Upper lobe of right lung (tissue), 1 donor: ENCODE measurements at regions not wholly inside any gene's neighbourhood (a gene's known extent, or its start where the extent isn't known, plus 50 kb on each side); places are given as distances from the start of the nearest gene placed in this dataset.
"Not testable (repeated sequence)": the region's sequence is repeated elsewhere in the genome, so short reads cannot be mapped to it uniquely, and the experiment has no call there.

ENCODE experiments used
- ATAC-seq: fragments of 200-7000 bp; cut with Tn5 transposase; one replicate; pipeline ENCODE4 v1.9.1; 2020; ENCODE audit warnings: mild to moderate bottlenecking, moderate library complexity
- DNase-seq: peaks from one replicate; pipeline ENCODE4 v3.0.0-alpha.2; 2020
- H3K27ac ChIP-seq: fragments of 200-600 bp; one replicate; pipeline ENCODE4 v1.8.0; 2022
- H3K27me3 ChIP-seq: fragments of 200-600 bp; one replicate; pipeline ENCODE4 v1.8.0; 2022; ENCODE audit warnings: mild to moderate bottlenecking
- H3K36me3 ChIP-seq: fragments of 200-600 bp; one replicate; pipeline ENCODE4 v1.8.0; 2022
- H3K4me1 ChIP-seq: fragments of 200-600 bp; one replicate; pipeline ENCODE4 v1.8.0; 2022
- H3K4me3 ChIP-seq: fragments of 200-600 bp; one replicate; pipeline ENCODE4 v1.8.0; 2022; ENCODE audit warnings: mild to moderate bottlenecking
- H3K9me3 ChIP-seq: fragments of 200-600 bp; one replicate; pipeline ENCODE4 v1.8.0; 2022
- CTCF ChIP-seq: fragments of 200-600 bp; IDR thresholded peaks from one replicate; pipeline ENCODE4 v1.8.0; 2022; ENCODE audit warnings: antibody characterized with exemption
- intact Hi-C: fragments of 100-400 bp; cut with DNase I; formaldehyde crosslinking; loops from one replicate; pipeline ENCODE4 v1.11.0; 2022
- donor health status: DM: no; HTN: yes; CAD: no; lungs with severe emphysema.

- ATAC-seq = no peak
- intact Hi-C loops = no loop called here
- no peaks in the 10 kb centered on the region for H3K9me3 ChIP-seq
- no peak overlapping the region for H3K27ac ChIP-seq
- H3K36me3 ChIP-seq = no peaks in the 10 kb centered on the region
- H3K4me1 ChIP-seq = no peaks in the 10 kb centered on the region
- H3K4me3 ChIP-seq = no peak overlapping the region
- DNase-seq = no peak
- no peaks in the 10 kb centered on the region for H3K27me3 ChIP-seq
- TF ChIP-seq CTCF = no peak
Measured at GRCh38 chr6:133085896-133086295, 155.3 kb upstream of the EYA4 start.

DNA sequence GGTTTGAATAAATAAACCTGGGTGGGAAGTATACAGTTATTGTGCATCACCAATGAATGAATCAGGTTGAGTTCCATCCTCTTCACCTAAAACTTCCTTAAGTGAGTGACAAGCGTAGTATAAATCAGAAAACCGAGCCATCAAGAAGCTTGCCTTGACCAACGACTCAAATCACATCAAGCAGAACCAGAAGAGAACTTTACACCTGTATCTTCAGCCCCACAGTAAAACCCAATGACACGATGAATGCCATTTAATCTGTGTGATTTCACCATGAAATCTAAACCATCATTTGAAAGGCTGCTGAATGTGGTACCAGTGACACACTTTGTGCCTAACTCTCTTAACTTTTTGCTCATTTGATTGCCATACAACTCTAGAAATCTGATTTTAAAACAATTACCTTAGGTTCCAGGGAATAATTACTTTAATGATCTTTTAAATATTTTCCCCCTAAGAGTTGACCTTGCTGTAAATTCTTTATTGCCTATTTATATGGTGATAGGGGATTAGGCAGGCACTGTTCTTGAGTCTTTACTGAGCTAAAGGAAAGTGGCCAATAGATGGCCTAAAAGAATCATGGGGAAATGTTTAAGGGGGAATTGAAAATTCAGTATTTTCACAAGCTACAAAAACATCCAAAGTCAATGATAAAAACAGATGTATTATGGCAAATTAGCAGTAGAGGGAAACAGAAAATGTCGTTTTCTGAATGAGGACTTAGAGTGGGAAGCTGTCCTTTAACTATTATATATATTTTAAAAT is 152.0 kb upstream of the EYA4 start:
- Histone ChIP-seq H3K27ac (no peak overlapping the region), H3K36me3 (no peaks in the 10 kb centered on the region), H3K27me3 (no peaks in the 10 kb centered on the region), H3K9me3 (no peaks in the 10 kb centered on the region), H3K4me3 (no peak overlapping the region), H3K4me1 (no peaks in the 10 kb centered on the region)
- ATAC-seq (no peak), DNase-seq (no peak)
- TF ChIP-seq CTCF = no peak
- intact Hi-C loops = no loop called here

DNA sequence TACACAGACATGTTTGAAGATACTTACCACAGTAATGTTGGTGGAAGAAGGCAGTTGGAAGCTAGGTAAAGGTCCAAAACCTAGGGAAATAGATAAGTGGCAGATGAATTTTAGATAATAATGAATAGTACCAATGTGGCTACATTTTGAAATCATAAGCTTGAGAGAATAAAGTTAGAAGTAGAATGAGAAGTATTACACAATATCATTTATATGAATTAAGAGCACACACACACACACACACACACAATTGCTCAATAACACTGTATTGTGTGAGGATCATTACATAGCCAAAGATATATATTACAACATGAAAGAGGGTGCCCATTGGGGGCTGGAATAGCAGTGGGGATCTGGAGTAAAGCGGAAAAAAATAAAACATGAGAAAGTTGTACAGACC is 149.0 kb upstream of the EYA4 start:
- no peak for DNase-seq

GRCh38 chr6:133092771-133093170 is 148.4 kb upstream of the EYA4 start:
- TF ChIP-seq CTCF = no peak
- Histone ChIP-seq H3K27me3 (no peaks in the 10 kb centered on the region), H3K27ac (no peak overlapping the region), H3K4me1 (no peaks in the 10 kb centered on the region), H3K9me3 (no peaks in the 10 kb centered on the region), H3K4me3 (no peak overlapping the region), H3K36me3 (no peaks in the 10 kb centered on the region)
- intact Hi-C loops = no loop called here
- DNase-seq (no peak), ATAC-seq (no peak)

More for the DNA sequence above, 149.0 kb upstream of the EYA4 start:
- TF ChIP-seq CTCF = no peak
- no peak for ATAC-seq
- intact Hi-C loops = no loop called here
- Histone ChIP-seq H3K4me3 (no peak overlapping the region), H3K4me1 (no peaks in the 10 kb centered on the region), H3K27me3 (no peaks in the 10 kb centered on the region), H3K9me3 (no peaks in the 10 kb centered on the region), H3K27ac (no peak overlapping the region), H3K36me3 (no peaks in the 10 kb centered on the region)

DNA sequence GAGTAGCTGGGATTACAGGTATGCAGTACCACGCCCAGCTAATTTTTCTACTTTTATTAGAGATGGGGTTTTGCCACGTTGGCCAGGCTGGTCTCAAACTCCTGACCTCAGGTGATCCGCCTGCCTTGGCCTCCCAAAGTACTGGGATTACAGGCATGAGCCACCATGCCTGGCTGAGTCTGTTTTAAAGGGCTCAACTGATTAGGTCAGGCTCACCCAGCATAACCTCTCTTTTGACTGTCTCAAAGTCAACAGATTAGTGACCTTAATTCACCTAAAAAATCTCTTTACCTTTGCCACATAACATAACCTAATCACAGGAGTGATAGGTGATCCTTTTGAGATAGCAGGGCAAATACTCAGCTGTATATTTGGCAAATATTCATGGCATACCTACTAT is 147.9 kb upstream of the EYA4 start:
- intact Hi-C loops, H3K27ac ChIP-seq, DNase-seq: not testable (repeated sequence)

DNA sequence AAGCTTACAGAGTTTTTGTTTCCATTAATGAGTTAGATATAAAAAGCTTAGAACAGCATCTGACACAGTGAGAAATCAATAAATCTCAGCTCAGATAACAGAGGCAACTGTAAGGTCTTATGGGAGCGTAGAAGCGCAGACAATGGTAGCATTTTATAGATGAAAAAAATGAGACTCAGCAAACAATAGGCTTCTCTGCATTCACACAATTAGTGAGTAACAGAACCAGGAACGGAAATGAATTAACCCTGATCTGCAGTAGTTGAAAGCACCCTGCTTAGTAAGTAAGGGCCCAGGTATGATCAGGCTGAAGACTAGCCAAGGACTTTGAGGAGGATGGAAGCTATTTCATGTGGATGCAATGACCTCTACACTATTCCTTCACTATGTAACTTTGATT is 147.2 kb upstream of the EYA4 start:
- DNase-seq (no peak), ATAC-seq (no peak)
- Histone ChIP-seq H3K4me3 (no peak overlapping the region), H3K27ac (no peak overlapping the region), H3K27me3 (no peaks in the 10 kb centered on the region), H3K36me3 (no peaks in the 10 kb centered on the region), H3K9me3 (no peaks in the 10 kb centered on the region), H3K4me1 (no peaks in the 10 kb centered on the region)
- intact Hi-C loops = no loop called here
- no peak for TF ChIP-seq CTCF

More for the DNA sequence above, 147.9 kb upstream of the EYA4 start:
- ATAC-seq, H3K4me3 ChIP-seq, H3K4me1 ChIP-seq, H3K36me3 ChIP-seq, H3K9me3 ChIP-seq, H3K27me3 ChIP-seq: not testable (repeated sequence)
